Thymus (tissue), 11 donors: ENCODE measurements at regions not wholly inside any gene's neighbourhood (a gene's known extent, or its start where the extent isn't known, plus 50 kb on each side); places are given as distances from the start of the nearest gene placed in this dataset.

Experiments used
- DNase-seq, 9 donors: peaks; one replicate each; pipeline ENCODE4 v3.0.0-alpha.2; 2013; ENCODE audit warnings: low spot score in 9 of 9, low read depth in 6 of 9, missing footprints in 1 of 9
- H3K27ac ChIP-seq, 2 donors: one replicate each; pipeline ENCODE4 v1.5.1; 2013; ENCODE audit warnings: control low read depth in 1 of 2, low read depth in 1 of 2, low read length in 1 of 2, mild to moderate bottlenecking in 1 of 2, moderate library complexity in 1 of 2
- H3K27me3 ChIP-seq, 2 donors: one replicate each; pipeline ENCODE4 v1.5.1; 2013; ENCODE audit warnings: low read length in 1 of 2; ENCODE audit not compliant: control insufficient read depth in 2 of 2, insufficient read depth in 1 of 2
- H3K36me3 ChIP-seq, 2 donors: one replicate each; pipeline ENCODE4 v1.5.1; 2013; ENCODE audit warnings: low read length in 1 of 2, mild to moderate bottlenecking in 1 of 2, moderate library complexity in 1 of 2; ENCODE audit not compliant: control insufficient read depth in 2 of 2, insufficient read depth in 2 of 2
- H3K4me1 ChIP-seq, 2 donors: one replicate each; pipeline ENCODE4 v1.5.1; 2013; ENCODE audit warnings: low read length in 2 of 2; ENCODE audit not compliant: control insufficient read depth in 2 of 2, insufficient read depth in 2 of 2
- H3K4me3 ChIP-seq, 2 donors: one replicate each; pipeline ENCODE4 v1.5.1; 2013; ENCODE audit warnings: low read length in 2 of 2, control low read depth in 1 of 2, mild to moderate bottlenecking in 1 of 2
- H3K9me3 ChIP-seq, 2 donors: one replicate each; pipeline ENCODE4 v1.5.1; 2013; ENCODE audit warnings: low read length in 1 of 2, mild to moderate bottlenecking in 1 of 2; ENCODE audit not compliant: control insufficient read depth in 2 of 2, insufficient read depth in 1 of 2
- WGBS: extraction: QIAGEN DNeasy Blood & Tissue Kit; methylation state at CpG from one replicate; pipeline ENCODE4 v1.1.7; 2013; 5-methylcytosine and 5-hydroxymethylcytosine counted together
- donor health status: healthy.

GRCh38 chr4:31896349-31896748 lies 1176.2 kb downstream of the PCDH7 start:
- H3K27ac ChIP-seq: no peak overlapping the region
- H3K4me1 ChIP-seq: no peaks in the 10 kb centered on the region
- DNase-seq: no peak
- H3K9me3 ChIP-seq: no peaks in the 10 kb centered on the region
- H3K27me3 ChIP-seq: no peaks in the 10 kb centered on the region
- no peak overlapping the region for H3K4me3 ChIP-seq
- no peaks in the 10 kb centered on the region for H3K36me3 ChIP-seq

- no peaks in the 10 kb centered on the region for H3K27me3 ChIP-seq
- no peaks in the 10 kb centered on the region for H3K36me3 ChIP-seq
- peaks cover 0 to 4% of the 10 kb centered on the region in 2 donors for H3K9me3 ChIP-seq
- no peak overlapping the region for H3K27ac ChIP-seq
- H3K4me1 ChIP-seq: no peaks in the 10 kb centered on the region
- no peak for DNase-seq
- no peak overlapping the region for H3K4me3 ChIP-seq
- whole genome bisulfite sequencing: 88% methylated on average over 3 of the region's 3 CpGs
These were observed 1185.2 kb downstream of the PCDH7 start for GRCh38 chr4:31905363-31905762.

GRCh38 chr4:31908261-31908660 lies 1188.1 kb downstream of the PCDH7 start:
- Histone ChIP-seq H3K27ac (no peak overlapping the region), H3K9me3 (peaks cover 0 to 14% of the 10 kb centered on the region in 2 donors), H3K27me3 (no peaks in the 10 kb centered on the region), H3K4me3 (no peak overlapping the region), H3K4me1 (no peaks in the 10 kb centered on the region), H3K36me3 (no peaks in the 10 kb centered on the region)
- DNase-seq: no peak
- 72% methylated on average over 3 of the region's 3 CpGs for WGBS

- H3K27ac ChIP-seq: no peak overlapping the region
- WGBS: 92% methylated on average over 1 of the region's 1 CpG
- no peak for DNase-seq
These were observed 1197.2 kb downstream of the PCDH7 start for GRCh38 chr4:31917334-31917733.

GRCh38 chr4:31918891-31919290 lies 1198.7 kb downstream of the PCDH7 start:
- H3K27ac ChIP-seq: no peak overlapping the region
- 73% methylated on average over 5 of the region's 5 CpGs for WGBS

More at GRCh38 chr4:31917334-31917733, 1197.2 kb downstream of the PCDH7 start:
- H3K36me3 ChIP-seq: no peaks in the 10 kb centered on the region
- H3K27me3 ChIP-seq: no peaks in the 10 kb centered on the region
- no peaks in the 10 kb centered on the region for H3K4me1 ChIP-seq
- H3K4me3 ChIP-seq: no peak overlapping the region
- H3K9me3 ChIP-seq: peaks cover 0 to 8% of the 10 kb centered on the region in 2 donors

GRCh38 chr4:31923634-31924033 lies 1203.5 kb downstream of the PCDH7 start:
- Histone ChIP-seq H3K9me3 (peaks cover 0 to 9% of the 10 kb centered on the region in 2 donors), H3K27ac (no peak overlapping the region), H3K4me3 (no peak overlapping the region), H3K4me1 (no peaks in the 10 kb centered on the region), H3K27me3 (no peaks in the 10 kb centered on the region), H3K36me3 (no peaks in the 10 kb centered on the region)
- DNase-seq: no peak
- WGBS: 94% methylated on average over 4 of the region's 4 CpGs

More at GRCh38 chr4:31918891-31919290, 1198.7 kb downstream of the PCDH7 start:
- Histone ChIP-seq H3K9me3 (peaks cover 0 to 3% of the 10 kb centered on the region in 2 donors), H3K4me1 (no peaks in the 10 kb centered on the region), H3K27me3 (no peaks in the 10 kb centered on the region), H3K36me3 (no peaks in the 10 kb centered on the region), H3K4me3 (no peak overlapping the region)
- no peak for DNase-seq

- Histone ChIP-seq H3K27ac (no peak overlapping the region), H3K4me1 (no peaks in the 10 kb centered on the region), H3K36me3 (no peaks in the 10 kb centered on the region), H3K4me3 (no peak overlapping the region), H3K27me3 (no peaks in the 10 kb centered on the region), H3K9me3 (no peaks in the 10 kb centered on the region)
- 83% methylated on average over 1 of the region's 1 CpG for WGBS
- DNase-seq: no peak
These were observed 1209.6 kb downstream of the PCDH7 start for GRCh38 chr4:31929676-31930345.

- Histone ChIP-seq H3K27me3 (no peaks in the 10 kb centered on the region), H3K27ac (no peak overlapping the region), H3K4me3 (no peak overlapping the region), H3K9me3 (peaks cover 0 to 4% of the 10 kb centered on the region in 2 donors), H3K4me1 (no peaks in the 10 kb centered on the region), H3K36me3 (no peaks in the 10 kb centered on the region)
- no peak for DNase-seq
- WGBS: 31% methylated on average over 3 of the region's 3 CpGs
These were observed 1226.3 kb downstream of the PCDH7 start for GRCh38 chr4:31946456-31946855.

- H3K9me3 ChIP-seq: peaks cover 0 to 4% of the 10 kb centered on the region in 2 donors
- H3K4me1 ChIP-seq: no peaks in the 10 kb centered on the region
- no peaks in the 10 kb centered on the region for H3K36me3 ChIP-seq
- H3K4me3 ChIP-seq: no peak overlapping the region
- 93% methylated on average over 1 of the region's 1 CpG for WGBS
- no peak overlapping the region for H3K27ac ChIP-seq
- no peaks in the 10 kb centered on the region for H3K27me3 ChIP-seq
- no peak for DNase-seq
These were observed 1226.9 kb downstream of the PCDH7 start for GRCh38 chr4:31947101-31947500.
